Sigmoid colon (tissue), 6 donors: ENCODE measurements at regions not wholly inside any gene's neighbourhood (a gene's known extent, or its start where the extent isn't known, plus 50 kb on each side); places are given as distances from the start of the nearest gene placed in this dataset.

Experiments used
- DNase-seq: peaks from one replicate; pipeline ENCODE4 v3.0.0-alpha.2; 2019
- H3K27ac ChIP-seq, 4 donors: fragments of 200-600 bp; sonication (generic); one replicate each; pipeline ENCODE4 v1.5.1; 2016 to 2019; ENCODE audit warnings: mild to moderate bottlenecking in 1 of 4
- H3K27me3 ChIP-seq, 3 donors: fragments of 200-600 bp; sonication (generic); one replicate each; pipeline ENCODE4 v1.5.1; 2019; ENCODE audit warnings: mild to moderate bottlenecking in 1 of 3
- H3K36me3 ChIP-seq, 4 donors: fragments of 200-600 bp; sonication (generic); one replicate each; pipeline ENCODE4 v1.5.1; 2016 to 2019
- H3K4me1 ChIP-seq, 4 donors: fragments of 200-600 bp; sonication (generic); one replicate each; pipeline ENCODE4 v1.5.1; 2017 to 2019
- H3K4me3 ChIP-seq, 4 donors: fragments of 200-600 bp; sonication (generic); one replicate each; pipeline ENCODE4 v1.5.1; 2017 to 2019; ENCODE audit warnings: mild to moderate bottlenecking in 2 of 4, moderate library complexity in 1 of 4
- H3K9me3 ChIP-seq, 4 donors: fragments of 200-600 bp in 3 of 4; sonication (generic) in 3 of 4; one replicate each; pipeline versions ENCODE4 v1.5.1 to v1.6.1; 2013 to 2019
- CTCF ChIP-seq, 4 experiments: fragments of 450-650 bp in 3 of 4; fragments of 200-600 bp in 1 of 4; IDR thresholded peaks; one replicate each; pipeline ENCODE4 v1.5.1; 2016 to 2019; ENCODE audit warnings: antibody characterized with exemption in 4 of 4, mild to moderate bottlenecking in 3 of 4, moderate library complexity in 2 of 4
- EP300 ChIP-seq, 4 donors: sonication (generic); formaldehyde crosslinking; IDR thresholded peaks; one replicate each; pipeline ENCODE4 v1.6.1; 2017; ENCODE audit warnings: antibody characterized with exemption in 4 of 4
- POLR2A ChIP-seq, 2 donors: fragments of 450-650 bp; IDR thresholded peaks; one replicate each; pipeline ENCODE4 v1.6.1; 2016; ENCODE audit warnings: antibody characterized with exemption in 2 of 2, mild to moderate bottlenecking in 2 of 2, moderate library complexity in 2 of 2
- POLR2AphosphoS5 ChIP-seq, 4 donors: sonication (generic); formaldehyde crosslinking; IDR thresholded peaks; one replicate each; pipeline ENCODE4 v1.6.1; 2017; ENCODE audit warnings: antibody characterized with exemption in 4 of 4
- WGBS, 2 donors: extraction: QIAGEN DNeasy Blood & Tissue Kit; methylation state at CpG; one replicate each; pipeline ENCODE4 v1.1.7; 2013; 5-methylcytosine and 5-hydroxymethylcytosine counted together
- intact Hi-C: fragments of 100-400 bp; cut with DNase I; formaldehyde crosslinking; loops from one replicate; pipeline ENCODE4 v1.15.1; 2023
- donor health status: healthy with polysubstance abuse.
- donor health status: healthy.

DNA sequence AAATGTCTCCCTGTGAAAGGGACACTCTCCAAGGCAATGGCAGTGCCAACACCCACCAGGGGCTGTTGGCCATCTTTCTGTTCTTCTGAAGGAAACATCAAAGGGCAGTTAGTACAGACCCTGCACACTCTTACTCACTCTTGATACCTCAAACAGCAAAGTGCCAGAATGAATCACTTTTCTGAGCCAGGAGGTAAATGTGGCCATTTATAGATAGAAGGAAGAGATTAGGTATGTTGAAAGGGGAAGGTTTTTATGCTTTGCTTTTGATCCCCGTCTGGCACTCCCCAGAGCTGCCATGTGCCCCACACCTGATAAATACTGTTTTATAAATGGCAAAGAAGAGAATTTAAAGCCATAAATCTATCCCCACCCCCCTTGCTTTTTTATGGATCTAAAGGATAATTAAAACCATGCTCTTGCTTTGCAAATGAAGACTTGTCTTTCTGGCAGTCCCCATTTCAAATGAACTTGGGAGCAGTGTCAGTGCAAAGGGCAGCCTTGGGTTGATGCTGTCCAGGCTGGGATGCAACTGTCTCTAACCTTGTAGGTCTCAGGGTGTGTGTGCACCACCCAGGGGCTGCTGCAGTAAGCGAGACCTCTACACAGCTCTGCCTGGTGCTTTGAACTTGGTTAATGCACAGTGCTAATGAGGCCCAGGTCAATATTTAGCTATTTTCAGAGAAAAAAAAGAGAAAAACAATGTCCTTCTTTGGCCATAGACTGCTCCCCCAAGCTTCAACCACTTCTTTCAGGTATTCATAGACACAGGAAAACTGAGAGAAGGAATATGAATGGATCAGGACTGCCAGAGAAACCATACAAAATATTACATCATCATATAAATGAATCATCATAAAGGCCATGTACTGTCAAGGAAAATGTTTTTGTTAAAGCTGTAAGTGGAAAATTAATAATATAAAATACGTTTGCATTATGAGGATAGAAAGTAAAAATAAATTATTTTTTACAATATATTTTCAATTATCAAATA, 207.5 kb downstream of the ETS1 start:
- H3K27me3 ChIP-seq: no peaks in the 10 kb centered on the region
- peaks cover 0 to 4% (median 0%) of the 10 kb centered on the region in 4 donors for H3K9me3 ChIP-seq
- intact Hi-C loops: no loop called here
- DNase-seq: no peak
- no peak overlapping the region for H3K27ac ChIP-seq
- TF ChIP-seq CTCF (IDR thresholded peaks at IDR 0.05) (no peak), EP300 (IDR thresholded peaks at IDR 0.05) (no peak), POLR2AphosphoS5 (IDR thresholded peaks at IDR 0.05) (no peak), POLR2A (IDR thresholded peaks at IDR 0.05) (no peak)
- 69 to 70% methylated on average over 3 of the region's 3 CpGs for WGBS, 2 donors
- no peak overlapping the region for H3K4me3 ChIP-seq
- no peaks in the 10 kb centered on the region for H3K4me1 ChIP-seq
- H3K36me3 ChIP-seq: no peaks in the 10 kb centered on the region

DNA sequence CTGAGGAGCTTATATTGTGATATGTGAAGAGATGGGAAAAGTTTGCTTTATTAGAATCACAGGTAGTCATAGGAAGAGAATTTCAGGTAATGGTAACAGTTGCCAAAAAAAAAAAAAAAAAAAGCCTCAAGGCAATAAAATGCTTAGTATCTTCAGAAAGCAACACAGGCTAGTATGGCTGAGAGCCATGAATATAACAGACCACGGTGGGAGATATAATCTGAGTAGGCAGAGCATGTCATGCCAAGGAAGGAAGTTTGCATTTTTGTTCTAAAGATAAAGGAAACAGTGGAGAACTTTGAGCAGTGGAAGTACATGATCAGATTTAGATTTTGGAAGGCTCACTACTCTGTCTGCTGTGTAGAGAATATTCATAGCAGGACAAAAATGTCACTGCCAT, 211.4 kb downstream of the ETS1 start:
- TF ChIP-seq POLR2AphosphoS5 (IDR thresholded peaks at IDR 0.05) (no peak), EP300 (IDR thresholded peaks at IDR 0.05) (no peak), CTCF (IDR thresholded peaks at IDR 0.05) (no peak), POLR2A (IDR thresholded peaks at IDR 0.05) (no peak)
- Histone ChIP-seq H3K9me3 (no peaks in the 10 kb centered on the region), H3K27ac (no peak overlapping the region), H3K4me1 (no peaks in the 10 kb centered on the region), H3K27me3 (no peaks in the 10 kb centered on the region), H3K4me3 (no peak overlapping the region), H3K36me3 (no peaks in the 10 kb centered on the region)
- WGBS, 2 donors: 1 to 7% methylated on average over 1 of the region's 1 CpG
- DNase-seq: no peak
- intact Hi-C loops: no loop called here

DNA sequence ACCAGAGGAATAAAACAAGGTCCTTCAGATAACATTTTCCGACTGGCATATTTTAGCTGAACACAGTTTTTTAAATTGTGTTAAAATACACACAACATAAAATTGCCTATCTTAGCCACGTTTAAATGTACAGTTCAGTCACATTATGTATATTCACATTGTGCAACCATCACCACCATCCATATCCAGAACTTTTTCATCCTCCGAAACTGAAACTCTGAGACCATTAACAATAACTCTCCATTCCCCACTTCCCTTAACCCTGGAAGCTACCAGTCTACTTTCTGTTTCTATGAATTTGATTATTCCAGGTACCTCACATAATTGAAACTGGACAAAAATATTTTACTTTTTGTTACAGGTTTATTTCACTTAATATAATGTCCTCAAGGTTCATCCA, 213.3 kb downstream of the ETS1 start:
- WGBS, 2 donors: 72 to 78% methylated on average over 3 of the region's 3 CpGs
- Histone ChIP-seq H3K27ac (no peak overlapping the region), H3K4me1 (no peaks in the 10 kb centered on the region), H3K27me3 (no peaks in the 10 kb centered on the region), H3K4me3 (no peak overlapping the region), H3K36me3 (no peaks in the 10 kb centered on the region), H3K9me3 (no peaks in the 10 kb centered on the region)
- intact Hi-C loops: no loop called here
- no peak for TF ChIP-seq POLR2AphosphoS5 (IDR thresholded peaks at IDR 0.05)
- TF ChIP-seq CTCF (IDR thresholded peaks at IDR 0.05): no peak
- TF ChIP-seq EP300 (IDR thresholded peaks at IDR 0.05): no peak
- no peak for TF ChIP-seq POLR2A (IDR thresholded peaks at IDR 0.05)
- no peak for DNase-seq

DNA sequence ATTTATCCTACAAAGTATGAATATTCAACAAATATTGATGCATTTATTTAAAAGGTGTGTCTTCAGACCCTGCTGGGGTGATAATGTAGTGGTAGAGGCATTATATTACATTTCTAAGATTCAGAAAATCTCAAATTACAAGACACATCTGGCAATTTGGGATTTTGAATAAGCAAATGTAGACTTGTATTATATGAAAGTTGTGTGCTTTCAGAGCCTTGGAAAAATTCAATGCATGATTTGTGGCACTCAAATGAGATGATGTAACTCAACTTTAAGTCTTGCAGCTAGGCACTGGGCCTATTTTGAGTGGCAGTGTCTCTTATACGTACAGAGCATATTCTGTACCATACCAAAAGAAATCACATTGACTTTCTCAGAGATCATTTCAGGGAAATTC, 214.4 kb downstream of the ETS1 start:
- no peak for TF ChIP-seq CTCF (IDR thresholded peaks at IDR 0.05)
- no peak for TF ChIP-seq POLR2A (IDR thresholded peaks at IDR 0.05)
- TF ChIP-seq EP300 (IDR thresholded peaks at IDR 0.05): no peak
- no peak for TF ChIP-seq POLR2AphosphoS5 (IDR thresholded peaks at IDR 0.05)
- no peaks in the 10 kb centered on the region for H3K4me1 ChIP-seq
- no peaks in the 10 kb centered on the region for H3K9me3 ChIP-seq
- no peak overlapping the region for H3K4me3 ChIP-seq
- no peaks in the 10 kb centered on the region for H3K36me3 ChIP-seq
- no peaks in the 10 kb centered on the region for H3K27me3 ChIP-seq
- 92 to 97% methylated on average over 1 of the region's 1 CpG for WGBS, 2 donors
- DNase-seq: no peak
- intact Hi-C loops: no loop called here
- no peak overlapping the region for H3K27ac ChIP-seq
